ENCODE measurements at regions not wholly inside any gene's neighbourhood (a gene's known extent, or its start where the extent isn't known, plus 50 kb on each side); places are given as distances from the start of the nearest gene placed in this dataset.

GRCh38 chr5:38670066-38670465, 113.6 kb upstream of the LIFR start:
- Histone ChIP-seq H3K4me1 (ENCODE audit: control insufficient read depth in 1 of 2, low read depth in 2 of 2) (peaks cover 6 to 23% of the 10 kb centered on the region in 2 donors), H3K36me3 (no peaks in the 10 kb centered on the region), H3K27me3 (replicated peaks; ENCODE audit: insufficient read depth) (no peaks in the 10 kb centered on the region), H3K9me3 (no peaks in the 10 kb centered on the region), H3K4me3 (no peak overlapping the region), H3K27ac (no peak overlapping the region)
- DNase-seq (ENCODE audit: low spot score) (no peak), ATAC-seq (ENCODE audit: insufficient number of reproducible peaks, low FRiP score, low read depth) (no peak)
- TF ChIP-seq CTCF (IDR thresholded peaks at IDR 0.05): no peak

- no peak for DNase-seq (ENCODE audit: low spot score)
- Histone ChIP-seq H3K4me3 (no peak overlapping the region), H3K27me3 (replicated peaks; ENCODE audit: insufficient read depth) (no peaks in the 10 kb centered on the region), H3K9me3 (no peaks in the 10 kb centered on the region), H3K36me3 (no peaks in the 10 kb centered on the region), H3K27ac (no peak overlapping the region), H3K4me1 (ENCODE audit: control insufficient read depth in 1 of 2, low read depth in 2 of 2) (peaks cover 6 to 15% of the 10 kb centered on the region in 2 donors)
- no peak for ATAC-seq (ENCODE audit: insufficient number of reproducible peaks, low FRiP score, low read depth)
- no peak for TF ChIP-seq CTCF (IDR thresholded peaks at IDR 0.05)
These were observed 114.4 kb upstream of the LIFR start for GRCh38 chr5:38670878-38671277.

- ATAC-seq (ENCODE audit: insufficient number of reproducible peaks, low FRiP score, low read depth): no peak
- peaks cover 0 to 3% of the 10 kb centered on the region in 2 donors for H3K4me1 ChIP-seq (ENCODE audit: control insufficient read depth in 1 of 2, low read depth in 2 of 2)
- no peak overlapping the region for H3K27ac ChIP-seq
- no peaks in the 10 kb centered on the region for H3K9me3 ChIP-seq
- TF ChIP-seq CTCF (IDR thresholded peaks at IDR 0.05): no peak
- DNase-seq (ENCODE audit: low spot score): no peak
- H3K36me3 ChIP-seq: no peaks in the 10 kb centered on the region
- no peak overlapping the region for H3K4me3 ChIP-seq
- H3K27me3 ChIP-seq (replicated peaks; ENCODE audit: insufficient read depth): no peaks in the 10 kb centered on the region
These were observed 115.8 kb upstream of the LIFR start for GRCh38 chr5:38672059-38672788.

- ATAC-seq (ENCODE audit: insufficient number of reproducible peaks, low FRiP score, low read depth) (no peak), DNase-seq (ENCODE audit: low spot score) (no peak)
- TF ChIP-seq CTCF (IDR thresholded peaks at IDR 0.05): no peak
- H3K4me3 ChIP-seq: no peak overlapping the region
- no peaks in the 10 kb centered on the region for H3K27me3 ChIP-seq (replicated peaks; ENCODE audit: insufficient read depth)
- H3K9me3 ChIP-seq: no peaks in the 10 kb centered on the region
- no peak overlapping the region for H3K27ac ChIP-seq
- no peaks in the 10 kb centered on the region for H3K4me1 ChIP-seq (ENCODE audit: control insufficient read depth in 1 of 2, low read depth in 2 of 2)
- no peaks in the 10 kb centered on the region for H3K36me3 ChIP-seq
These were observed 117.2 kb upstream of the LIFR start for GRCh38 chr5:38673671-38674071.

GRCh38 chr5:38675443-38675842, 119.0 kb upstream of the LIFR start:
- TF ChIP-seq CTCF (IDR thresholded peaks at IDR 0.05): no peak
- DNase-seq (ENCODE audit: low spot score) (no peak), ATAC-seq (ENCODE audit: insufficient number of reproducible peaks, low FRiP score, low read depth) (no peak)
- H3K27ac ChIP-seq: no peak overlapping the region
- no peak overlapping the region for H3K4me3 ChIP-seq
- H3K27me3 ChIP-seq (replicated peaks; ENCODE audit: insufficient read depth): no peaks in the 10 kb centered on the region
- no peaks in the 10 kb centered on the region for H3K9me3 ChIP-seq
- H3K4me1 ChIP-seq (ENCODE audit: control insufficient read depth in 1 of 2, low read depth in 2 of 2): no peaks in the 10 kb centered on the region
- no peaks in the 10 kb centered on the region for H3K36me3 ChIP-seq

All from thoracic aorta (tissue), 2 donors.